Rectal smooth muscle tissue (tissue), 1 donor: ENCODE measurements at regions not wholly inside any gene's neighbourhood (a gene's known extent, or its start where the extent isn't known, plus 50 kb on each side); places are given as distances from the start of the nearest gene placed in this dataset.
"Not testable (repeated sequence)": the region's sequence is repeated elsewhere in the genome, so short reads cannot be mapped to it uniquely, and the experiment has no call there.

ENCODE experiments used
- H3K27ac ChIP-seq: one replicate; pipeline ENCODE4 v1.7.0; 2013; ENCODE audit warnings: low read depth, low read length, inconsistent platforms
- H3K27me3 ChIP-seq: one replicate; pipeline ENCODE4 v1.7.0; 2013; ENCODE audit warnings: low read length; ENCODE audit not compliant: control insufficient read depth, insufficient read depth
- H3K36me3 ChIP-seq: one replicate; pipeline ENCODE4 v1.7.0; 2013; ENCODE audit warnings: low read length; ENCODE audit not compliant: control insufficient read depth, insufficient read depth
- H3K4me1 ChIP-seq: one replicate; pipeline ENCODE4 v1.7.0; 2013; ENCODE audit warnings: low read length; ENCODE audit not compliant: control insufficient read depth, insufficient read depth
- H3K4me3 ChIP-seq: one replicate; pipeline ENCODE4 v1.7.0; 2013; ENCODE audit warnings: low read length
- H3K9ac ChIP-seq: one replicate; pipeline ENCODE4 v1.7.0; 2013; ENCODE audit warnings: low read length

DNA sequence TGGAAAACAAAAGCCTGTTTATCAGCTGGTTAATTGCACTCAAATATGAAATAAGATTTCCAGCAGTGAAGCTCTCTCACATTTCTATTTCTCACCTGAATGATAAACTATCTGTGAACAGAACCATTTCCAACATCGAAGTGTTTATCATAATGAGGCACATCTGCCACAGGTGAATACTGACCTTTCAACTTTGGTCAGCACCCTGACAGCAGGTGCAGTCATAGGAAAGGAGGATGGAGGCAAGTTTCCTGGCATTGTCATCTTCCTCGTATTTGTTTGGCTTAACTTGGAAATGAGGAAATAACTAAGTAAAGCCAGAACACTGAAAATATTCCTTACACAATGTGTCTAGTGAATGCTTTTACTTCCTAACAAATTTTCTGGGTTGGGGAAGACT is 716.4 kb downstream of the NR2F1-AS1 start:
- Histone ChIP-seq H3K4me3 (no peak overlapping the region), H3K36me3 (no peaks in the 10 kb centered on the region), H3K27ac (no peak overlapping the region), H3K27me3 (no peaks in the 10 kb centered on the region), H3K4me1 (no peaks in the 10 kb centered on the region), H3K9ac (no peak overlapping the region)

DNA sequence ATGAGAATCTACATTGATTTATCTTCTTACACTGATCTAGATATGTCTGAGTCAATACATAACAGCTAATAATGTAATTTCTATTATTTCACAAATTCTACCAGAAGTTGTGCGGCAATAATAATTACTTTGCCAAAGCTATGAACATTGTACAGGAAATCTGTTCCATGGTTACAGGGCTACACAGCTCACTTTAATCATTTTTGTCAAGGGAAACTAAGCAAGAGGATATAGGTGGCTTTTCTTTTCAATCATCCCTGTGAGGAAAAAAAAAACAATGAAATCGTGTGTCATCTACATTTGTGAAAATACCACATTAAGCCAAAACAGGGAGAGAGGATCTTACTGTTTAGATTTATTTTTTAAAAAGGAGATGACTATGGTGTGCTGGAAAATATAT is 717.4 kb downstream of the NR2F1-AS1 start:
- H3K9ac ChIP-seq, result no peak overlapping the region
- H3K27me3 ChIP-seq, result no peaks in the 10 kb centered on the region
- no peaks in the 10 kb centered on the region for H3K4me1 ChIP-seq
- no peak overlapping the region for H3K4me3 ChIP-seq
- no peak overlapping the region for H3K27ac ChIP-seq
- H3K36me3 ChIP-seq, result no peaks in the 10 kb centered on the region

DNA sequence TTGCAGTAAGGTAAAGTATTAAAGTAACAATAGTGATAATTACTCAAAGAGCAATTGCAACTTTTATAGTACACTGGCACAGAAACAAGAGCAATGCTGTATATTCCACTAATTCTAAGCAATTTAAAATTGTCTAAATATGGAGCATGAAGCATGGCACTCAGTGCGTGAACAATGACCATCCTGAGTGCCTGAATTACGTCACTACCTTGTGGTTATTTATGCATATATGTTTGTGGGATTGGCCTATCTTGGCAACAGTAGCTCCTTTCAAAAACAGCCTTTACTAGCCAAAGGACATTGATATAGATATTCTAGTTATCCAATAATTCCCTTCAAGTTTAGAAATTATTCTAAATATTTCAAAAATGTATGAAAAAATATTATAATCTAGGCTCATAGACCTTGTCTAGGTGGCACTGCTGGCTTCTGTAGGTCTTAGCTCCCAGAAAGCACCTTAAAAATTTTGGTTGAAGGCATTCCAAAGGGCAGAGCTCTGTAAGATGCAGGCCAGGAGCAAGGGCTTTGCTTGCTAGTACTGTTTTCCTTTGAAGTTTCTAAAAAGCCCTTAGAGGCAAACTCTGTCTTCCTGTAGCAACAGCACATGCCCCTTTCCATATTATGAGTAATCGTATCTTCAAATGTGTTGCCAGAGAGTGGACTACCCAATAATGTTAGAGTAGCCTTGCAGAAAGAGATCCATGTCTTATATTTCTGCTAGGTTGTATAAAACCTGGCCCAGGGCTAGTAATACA is 719.3 kb downstream of the NR2F1-AS1 start:
- Histone ChIP-seq H3K9ac (no peak overlapping the region), H3K27me3 (no peaks in the 10 kb centered on the region), H3K4me1 (no peaks in the 10 kb centered on the region), H3K36me3 (no peaks in the 10 kb centered on the region), H3K4me3 (no peak overlapping the region), H3K27ac (no peak overlapping the region)

DNA sequence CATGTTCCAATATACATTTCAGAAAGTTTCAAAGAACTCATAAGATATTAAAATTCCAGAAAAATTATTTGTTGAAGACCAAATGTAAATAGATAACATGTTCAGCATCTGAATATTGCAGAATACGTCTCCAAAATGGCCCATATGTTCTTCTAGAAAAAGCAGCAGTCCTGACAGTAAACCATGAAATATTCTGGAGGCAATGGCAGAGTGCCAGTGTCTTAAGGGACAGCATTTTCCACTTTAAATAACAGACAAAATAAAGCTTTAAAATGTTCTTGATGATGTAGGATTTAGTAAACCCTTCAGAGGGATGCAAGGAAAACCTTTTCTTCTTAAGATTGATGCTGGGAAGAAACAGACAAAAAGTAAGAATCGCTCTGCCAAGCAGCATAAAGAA is 721.0 kb downstream of the NR2F1-AS1 start:
- no peak overlapping the region for H3K9ac ChIP-seq
- no peak overlapping the region for H3K27ac ChIP-seq
- no peak overlapping the region for H3K4me3 ChIP-seq
- no peaks in the 10 kb centered on the region for H3K27me3 ChIP-seq
- H3K36me3 ChIP-seq, result no peaks in the 10 kb centered on the region
- no peaks in the 10 kb centered on the region for H3K4me1 ChIP-seq

GRCh38 chr5:92852219-92852618 is 728.8 kb downstream of the NR2F1-AS1 start:
- H3K9ac ChIP-seq, result no peak overlapping the region
- no peaks in the 10 kb centered on the region for H3K36me3 ChIP-seq
- H3K27me3 ChIP-seq, result no peaks in the 10 kb centered on the region
- no peaks in the 10 kb centered on the region for H3K4me1 ChIP-seq
- H3K4me3 ChIP-seq, result no peak overlapping the region
- no peak overlapping the region for H3K27ac ChIP-seq

DNA sequence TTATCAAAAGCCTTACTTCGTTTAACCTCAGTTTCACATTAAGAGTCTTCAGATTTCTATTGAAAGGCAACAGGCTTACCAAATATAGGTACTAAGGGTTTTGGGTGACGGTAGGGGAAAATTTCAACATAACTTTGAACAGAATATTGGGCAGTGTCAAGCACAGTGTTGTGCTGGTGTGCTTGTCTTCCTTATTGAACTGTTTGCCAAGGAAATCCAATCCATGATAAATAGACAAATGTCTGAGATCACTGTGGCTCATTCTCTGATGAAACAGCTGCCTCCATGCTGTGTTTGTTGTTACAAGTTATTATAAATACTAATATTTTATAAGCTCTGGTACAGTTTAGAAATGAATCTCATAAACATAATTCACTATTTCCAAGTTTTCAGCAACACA is 730.1 kb downstream of the NR2F1-AS1 start:
- no peak overlapping the region for H3K27ac ChIP-seq
- no peak overlapping the region for H3K9ac ChIP-seq
- no peaks in the 10 kb centered on the region for H3K36me3 ChIP-seq
- H3K4me3 ChIP-seq, result no peak overlapping the region
- no peaks in the 10 kb centered on the region for H3K4me1 ChIP-seq
- H3K27me3 ChIP-seq, result no peaks in the 10 kb centered on the region

DNA sequence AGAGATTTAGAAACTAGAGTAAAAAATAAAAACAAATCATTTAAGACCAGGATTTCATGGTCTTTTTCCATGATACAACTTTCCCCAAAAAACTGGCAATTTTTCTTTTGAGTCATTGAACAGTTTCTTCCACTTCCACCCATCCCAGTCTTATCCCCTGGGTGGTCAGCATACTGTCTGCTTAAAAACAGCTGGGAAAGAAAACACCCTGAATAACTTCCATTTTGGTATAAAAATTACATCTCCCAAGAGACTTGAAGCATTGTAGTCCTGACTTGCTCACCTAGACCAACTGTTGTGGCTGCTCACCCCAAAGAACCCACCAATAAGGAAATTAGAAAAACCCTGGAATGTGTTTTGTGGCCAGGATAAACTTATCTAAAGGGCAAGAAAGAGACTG is 731.3 kb downstream of the NR2F1-AS1 start:
- H3K9ac ChIP-seq, result no peak overlapping the region
- H3K36me3 ChIP-seq, result no peaks in the 10 kb centered on the region
- no peak overlapping the region for H3K27ac ChIP-seq
- H3K4me3 ChIP-seq, result no peak overlapping the region
- H3K27me3 ChIP-seq, result no peaks in the 10 kb centered on the region
- H3K4me1 ChIP-seq, result no peaks in the 10 kb centered on the region

GRCh38 chr5:92841604-92842155 is 739.3 kb downstream of the NR2F1-AS1 start:
- no peaks in the 10 kb centered on the region for H3K36me3 ChIP-seq
- H3K4me1 ChIP-seq, result no peaks in the 10 kb centered on the region
- no peaks in the 10 kb centered on the region for H3K27me3 ChIP-seq
- H3K9ac ChIP-seq, result no peak overlapping the region
- H3K27ac ChIP-seq, result no peak overlapping the region
- no peak overlapping the region for H3K4me3 ChIP-seq

- Histone ChIP-seq H3K27ac (no peak overlapping the region), H3K27me3 (no peaks in the 10 kb centered on the region), H3K9ac (no peak overlapping the region), H3K36me3 (no peaks in the 10 kb centered on the region), H3K4me3 (no peak overlapping the region), H3K4me1 (no peaks in the 10 kb centered on the region)
Observed at GRCh38 chr5:92838253-92838652, 742.8 kb downstream of the NR2F1-AS1 start.

GRCh38 chr5:92836855-92837755 is 743.9 kb downstream of the NR2F1-AS1 start:
- Histone ChIP-seq H3K4me1 (no peaks in the 10 kb centered on the region), H3K36me3 (no peaks in the 10 kb centered on the region), H3K27ac (no peak overlapping the region), H3K27me3 (no peaks in the 10 kb centered on the region), H3K9ac (no peak overlapping the region), H3K4me3 (no peak overlapping the region)

GRCh38 chr5:92835712-92836111 is 745.3 kb downstream of the NR2F1-AS1 start:
- no peaks in the 10 kb centered on the region for H3K36me3 ChIP-seq
- no peak overlapping the region for H3K9ac ChIP-seq
- no peak overlapping the region for H3K27ac ChIP-seq
- H3K4me1 ChIP-seq, result no peaks in the 10 kb centered on the region
- H3K27me3 ChIP-seq, result no peaks in the 10 kb centered on the region
- H3K4me3 ChIP-seq, result no peak overlapping the region

DNA sequence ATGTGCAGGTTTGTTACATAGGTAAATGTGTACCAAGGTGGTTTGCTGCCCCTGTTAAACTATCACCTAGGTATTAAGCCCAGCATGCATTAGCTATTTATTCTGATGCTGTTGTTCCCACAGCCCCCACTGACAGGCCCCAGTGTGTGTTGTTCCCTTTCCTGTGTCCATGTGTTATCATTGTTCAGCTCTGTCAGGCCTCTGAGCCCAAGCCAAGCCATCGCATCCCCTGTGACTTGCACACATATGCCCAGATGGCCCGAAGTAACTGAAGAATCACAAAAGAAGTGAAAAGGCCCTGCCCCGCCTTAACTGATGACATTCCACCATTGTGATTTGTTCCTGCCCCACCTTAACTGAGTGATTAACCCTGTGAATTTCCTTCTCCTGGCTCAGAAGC is 757.5 kb downstream of the NR2F1-AS1 start:
- H3K4me1 ChIP-seq, H3K27me3 ChIP-seq, H3K9ac ChIP-seq, H3K4me3 ChIP-seq, H3K36me3 ChIP-seq, H3K27ac ChIP-seq: not testable (repeated sequence)
